PFSK-1 (cell line): ENCODE measurements at regions not wholly inside any gene's neighbourhood (a gene's known extent, or its start where the extent isn't known, plus 50 kb on each side); places are given as distances from the start of the nearest gene placed in this dataset.

ENCODE experiments used
- FOXP2 ChIP-seq: optimal IDR thresholded peaks from 2 replicates; pipeline ENCODE3; 2011; ENCODE audit warnings: borderline replicate concordance, control low read depth, inconsistent platforms; ENCODE audit not compliant: insufficient read depth; ENCODE audit errors: extremely low read length, extremely low read depth
- POLR2AphosphoS5 ChIP-seq: IDR thresholded peaks from 2 replicates; pipeline ENCODE4 v1.6.1; 2012; ENCODE audit warnings: low read depth, mild to moderate bottlenecking, control low read depth, low read length, moderate library complexity
- SIN3A ChIP-seq: IDR thresholded peaks from 2 replicates; pipeline ENCODE4 v1.6.1; 2012; ENCODE audit warnings: mild to moderate bottlenecking, low read length, moderate library complexity, borderline replicate concordance; ENCODE audit not compliant: insufficient read depth
- TAF1 ChIP-seq: IDR thresholded peaks from 2 replicates; pipeline ENCODE4 v1.6.1; 2012; ENCODE audit warnings: low read length, control low read depth, borderline replicate concordance; ENCODE audit not compliant: insufficient read depth
- TF ChIP-seq, protein P1 (sequence below), 2 experiments: IDR thresholded peaks; 2 replicates each; pipeline versions ENCODE4 v1.6.1 to v1.8.0; 2011 to 2012; ENCODE audit warnings: low read depth in 2 of 2, low read length in 2 of 2, control low read depth in 1 of 2, inconsistent platforms in 1 of 2, mild to moderate bottlenecking in 1 of 2, moderate library complexity in 1 of 2; ENCODE audit not compliant: insufficient read depth in 1 of 2

DNA sequence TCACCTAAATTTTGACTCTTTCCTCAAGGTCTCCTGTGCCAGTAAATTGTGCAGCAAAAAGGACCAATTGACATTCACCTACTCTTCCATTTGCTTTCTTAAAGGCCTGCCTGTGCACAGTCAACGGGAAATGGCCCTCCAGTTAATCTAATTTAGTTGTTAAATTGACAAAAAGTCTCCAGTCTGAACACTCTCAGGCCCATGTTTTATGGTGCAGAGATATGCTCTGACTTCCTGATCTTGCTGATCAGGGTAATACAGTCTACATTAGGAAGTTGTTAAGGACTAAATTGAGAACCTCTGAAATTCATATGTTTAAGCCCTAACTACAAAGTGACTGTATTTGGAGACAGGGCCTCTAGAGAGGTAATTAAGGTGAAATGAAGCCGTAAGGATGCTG lies 133.6 kb upstream of the IL15 start:
- TF ChIP-seq TAF1 = no peak
- TF ChIP-seq POLR2AphosphoS5 = no peak

DNA sequence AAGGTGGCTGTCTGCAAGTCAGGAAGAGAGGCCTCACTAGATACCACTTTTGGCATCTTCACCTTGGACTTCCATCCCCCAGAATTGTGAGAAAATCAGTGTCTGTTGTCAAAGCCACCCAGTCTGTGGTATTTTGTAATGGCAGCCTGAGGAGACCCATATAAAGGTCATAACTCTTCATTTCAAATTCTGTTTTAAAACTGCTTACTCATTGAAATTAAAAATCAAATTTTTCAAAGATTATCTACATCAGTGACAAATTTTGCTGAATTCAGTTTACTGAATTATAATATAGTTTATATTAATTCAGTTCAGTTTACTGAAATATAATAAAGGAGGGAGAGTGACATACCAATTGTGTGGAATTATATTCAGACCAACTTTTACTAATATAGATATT lies 133.1 kb upstream of the IL15 start:
- TF ChIP-seq, protein P1, sequence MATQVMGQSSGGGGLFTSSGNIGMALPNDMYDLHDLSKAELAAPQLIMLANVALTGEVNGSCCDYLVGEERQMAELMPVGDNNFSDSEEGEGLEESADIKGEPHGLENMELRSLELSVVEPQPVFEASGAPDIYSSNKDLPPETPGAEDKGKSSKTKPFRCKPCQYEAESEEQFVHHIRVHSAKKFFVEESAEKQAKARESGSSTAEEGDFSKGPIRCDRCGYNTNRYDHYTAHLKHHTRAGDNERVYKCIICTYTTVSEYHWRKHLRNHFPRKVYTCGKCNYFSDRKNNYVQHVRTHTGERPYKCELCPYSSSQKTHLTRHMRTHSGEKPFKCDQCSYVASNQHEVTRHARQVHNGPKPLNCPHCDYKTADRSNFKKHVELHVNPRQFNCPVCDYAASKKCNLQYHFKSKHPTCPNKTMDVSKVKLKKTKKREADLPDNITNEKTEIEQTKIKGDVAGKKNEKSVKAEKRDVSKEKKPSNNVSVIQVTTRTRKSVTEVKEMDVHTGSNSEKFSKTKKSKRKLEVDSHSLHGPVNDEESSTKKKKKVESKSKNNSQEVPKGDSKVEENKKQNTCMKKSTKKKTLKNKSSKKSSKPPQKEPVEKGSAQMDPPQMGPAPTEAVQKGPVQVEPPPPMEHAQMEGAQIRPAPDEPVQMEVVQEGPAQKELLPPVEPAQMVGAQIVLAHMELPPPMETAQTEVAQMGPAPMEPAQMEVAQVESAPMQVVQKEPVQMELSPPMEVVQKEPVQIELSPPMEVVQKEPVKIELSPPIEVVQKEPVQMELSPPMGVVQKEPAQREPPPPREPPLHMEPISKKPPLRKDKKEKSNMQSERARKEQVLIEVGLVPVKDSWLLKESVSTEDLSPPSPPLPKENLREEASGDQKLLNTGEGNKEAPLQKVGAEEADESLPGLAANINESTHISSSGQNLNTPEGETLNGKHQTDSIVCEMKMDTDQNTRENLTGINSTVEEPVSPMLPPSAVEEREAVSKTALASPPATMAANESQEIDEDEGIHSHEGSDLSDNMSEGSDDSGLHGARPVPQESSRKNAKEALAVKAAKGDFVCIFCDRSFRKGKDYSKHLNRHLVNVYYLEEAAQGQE (IDR thresholded peaks at IDR 0.05; ENCODE audit: insufficient read depth in 1 of 2, low read depth in 2 of 2, low read length in 2 of 2) = no peak
- TF ChIP-seq FOXP2 (no peak), POLR2AphosphoS5 (no peak), TAF1 (no peak), SIN3A (no peak)

DNA sequence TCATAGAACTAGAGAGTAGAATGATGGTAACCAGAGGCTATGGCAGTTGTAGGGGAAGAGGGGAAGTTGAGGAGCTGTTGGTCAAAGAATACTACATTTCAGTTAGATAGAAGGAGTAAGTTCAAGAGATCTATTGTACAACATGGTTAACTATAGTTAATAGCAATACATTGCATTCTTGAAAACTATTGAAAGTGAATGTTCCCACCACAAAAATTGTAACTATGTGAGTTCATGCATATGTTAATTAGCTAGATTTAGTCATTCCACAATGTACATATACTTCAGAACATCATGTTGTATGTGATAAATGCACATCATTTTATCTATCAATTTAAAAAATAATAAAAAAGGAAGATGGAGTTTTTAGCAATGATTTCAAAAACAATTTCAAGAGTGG lies 125.3 kb upstream of the IL15 start:
- TF ChIP-seq FOXP2 (no peak), TAF1 (no peak), POLR2AphosphoS5 (no peak), SIN3A (no peak)
- TF ChIP-seq, protein P1 (IDR thresholded peaks at IDR 0.05; ENCODE audit: insufficient read depth in 1 of 2, low read depth in 2 of 2, low read length in 2 of 2) = no peak

DNA sequence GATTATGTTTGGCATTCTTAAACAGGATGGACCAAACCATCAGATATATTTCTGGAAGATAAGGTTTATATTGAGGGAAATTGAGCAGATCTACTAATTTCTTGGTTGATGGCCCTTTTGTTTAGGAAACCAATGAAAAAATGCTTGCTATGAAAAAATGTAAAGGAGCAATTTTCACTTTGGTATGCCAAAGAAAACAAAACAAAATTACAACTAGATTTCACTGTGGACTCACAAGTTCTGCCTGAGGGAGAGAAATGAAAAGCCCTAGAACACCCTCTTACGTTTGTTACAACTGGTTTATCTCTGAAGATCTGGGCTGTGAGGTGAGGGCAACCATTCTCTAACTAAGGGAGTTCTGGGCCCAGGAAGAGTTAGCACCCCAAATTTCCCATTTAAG lies 122.5 kb upstream of the IL15 start:
- TF ChIP-seq TAF1 = no peak
- no peak for TF ChIP-seq POLR2AphosphoS5
- TF ChIP-seq, protein P1 (IDR thresholded peaks at IDR 0.05; ENCODE audit: insufficient read depth in 1 of 2, low read depth in 2 of 2, low read length in 2 of 2) = no peak
- no peak for TF ChIP-seq FOXP2
- no peak for TF ChIP-seq SIN3A

DNA sequence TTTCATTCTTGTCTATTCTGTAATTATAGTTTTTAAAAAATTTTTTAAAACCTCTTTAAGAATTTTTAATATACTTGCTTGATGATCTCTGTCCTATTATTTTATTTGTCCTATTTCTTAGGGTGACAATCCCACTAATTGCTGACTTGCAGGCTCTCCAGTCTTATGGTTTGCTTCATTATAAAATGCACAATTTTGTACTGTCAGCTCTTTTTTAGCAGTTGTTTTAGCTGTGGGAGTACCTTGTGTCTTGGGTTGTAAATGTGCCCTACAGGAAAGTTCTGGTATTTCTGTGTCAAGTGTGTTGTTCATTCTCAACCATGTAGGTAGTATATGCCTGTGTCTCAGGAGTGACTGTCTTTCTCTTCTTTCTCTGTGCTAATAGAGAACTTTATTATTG lies 118.2 kb upstream of the IL15 start:
- TF ChIP-seq, protein P1 (IDR thresholded peaks at IDR 0.05; ENCODE audit: insufficient read depth in 1 of 2, low read depth in 2 of 2, low read length in 2 of 2) = no peak
- no peak for TF ChIP-seq POLR2AphosphoS5
- TF ChIP-seq FOXP2 = no peak
- TF ChIP-seq TAF1 = no peak

DNA sequence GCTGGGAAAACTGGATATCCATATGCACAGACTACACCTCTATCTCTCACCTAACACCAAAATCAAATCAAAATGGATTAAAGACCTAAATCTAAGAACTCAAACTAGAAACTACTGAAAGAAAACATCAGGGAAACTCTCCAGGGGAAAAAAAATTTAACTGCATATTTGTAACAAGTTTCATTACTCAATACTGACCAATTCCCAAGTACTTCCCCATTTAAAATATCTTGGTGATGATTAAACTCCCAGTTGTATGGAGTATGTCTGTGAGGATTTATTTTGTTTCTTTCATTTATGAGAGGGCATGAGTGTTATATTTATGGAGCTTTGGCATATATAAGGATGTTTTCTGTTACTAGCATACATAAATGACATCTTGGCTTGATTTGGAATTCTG lies 112.3 kb upstream of the IL15 start:
- TF ChIP-seq, protein P1 (IDR thresholded peaks at IDR 0.05; ENCODE audit: insufficient read depth in 1 of 2, low read depth in 2 of 2, low read length in 2 of 2) = no peak
- TF ChIP-seq POLR2AphosphoS5 = no peak
- TF ChIP-seq SIN3A = no peak
- no peak for TF ChIP-seq FOXP2
- TF ChIP-seq TAF1 = no peak
